ENCODE measurements at regions not wholly inside any gene's neighbourhood (a gene's known extent, or its start where the extent isn't known, plus 50 kb on each side); places are given as distances from the start of the nearest gene placed in this dataset.

GRCh38 chr2:136510244-136510643 lies 255.1 kb upstream of the THSD7B start:
- Histone ChIP-seq H3K9me3 (ENCODE audit: control insufficient read depth in 2 of 3, low read length in 3 of 3) (no peaks in the 10 kb centered on the region), H3K4me1 (ENCODE audit: control insufficient read depth in 2 of 2, insufficient read depth in 2 of 2, low read length in 2 of 2) (no peaks in the 10 kb centered on the region), H3K27ac (ENCODE audit: low read depth, low read length) (no peak overlapping the region), H3K4me3 (ENCODE audit: low read length) (no peak overlapping the region), H3K27me3 (ENCODE audit: control insufficient read depth in 2 of 2, insufficient read depth in 2 of 2, low read length in 2 of 2) (no peaks in the 10 kb centered on the region), H3K36me3 (ENCODE audit: control insufficient read depth in 2 of 3, insufficient read depth in 3 of 3, low read length in 3 of 3) (no peaks in the 10 kb centered on the region)
- Mint-ChIP-seq H3K4me3 (no peak overlapping the region), H3K9me3 (peaks cover 0 to 12% (median 0%) of the 10 kb centered on the region in 11 donors), H3K36me3 (no peaks in the 10 kb centered on the region), H3K4me1 (no peaks in the 10 kb centered on the region), H3K27me3 (peaks cover 4 to 23% (median 18%) of the 10 kb centered on the region in 5 donors), H3K27ac (no peak overlapping the region)
- DNase-seq (no peak), ATAC-seq (no peak)
- CTCF ChIA-PET = no interaction called here
- POLR2A ChIA-PET = no interaction called here
- intact Hi-C loops (cut with micrococcal nuclease) = no loop called here

GRCh38 chr2:136505462-136505861 lies 259.9 kb upstream of the THSD7B start:
- intact Hi-C loops (cut with micrococcal nuclease) = no loop called here
- Mint-ChIP-seq H3K4me1 (no peaks in the 10 kb centered on the region), H3K4me3 (no peak overlapping the region), H3K36me3 (no peaks in the 10 kb centered on the region), H3K27ac (no peak overlapping the region), H3K27me3 (peaks cover 2 to 15% (median 11%) of the 10 kb centered on the region in 5 donors), H3K9me3 (no peaks in the 10 kb centered on the region)
- ChIA-PET POLR2A (no interaction called here), CTCF (no interaction called here)
- Histone ChIP-seq H3K4me3 (ENCODE audit: low read length) (no peak overlapping the region), H3K9me3 (ENCODE audit: control insufficient read depth in 2 of 3, low read length in 3 of 3) (no peaks in the 10 kb centered on the region), H3K27ac (ENCODE audit: low read depth, low read length) (no peak overlapping the region), H3K27me3 (ENCODE audit: control insufficient read depth in 2 of 2, insufficient read depth in 2 of 2, low read length in 2 of 2) (no peaks in the 10 kb centered on the region), H3K36me3 (ENCODE audit: control insufficient read depth in 2 of 3, insufficient read depth in 3 of 3, low read length in 3 of 3) (no peaks in the 10 kb centered on the region), H3K4me1 (ENCODE audit: control insufficient read depth in 2 of 2, insufficient read depth in 2 of 2, low read length in 2 of 2) (no peaks in the 10 kb centered on the region)
- DNase-seq (no peak), ATAC-seq (no peak)

- no peaks in the 10 kb centered on the region for H3K4me1 Mint-ChIP-seq
- intact Hi-C loops (cut with micrococcal nuclease) = no loop called here
- Histone ChIP-seq H3K36me3 (ENCODE audit: control insufficient read depth in 2 of 3, insufficient read depth in 3 of 3, low read length in 3 of 3) (no peaks in the 10 kb centered on the region), H3K9me3 (ENCODE audit: control insufficient read depth in 2 of 3, low read length in 3 of 3) (no peaks in the 10 kb centered on the region), H3K27me3 (ENCODE audit: control insufficient read depth in 2 of 2, insufficient read depth in 2 of 2, low read length in 2 of 2) (no peaks in the 10 kb centered on the region), H3K4me3 (ENCODE audit: low read length) (no peak overlapping the region), H3K4me1 (ENCODE audit: control insufficient read depth in 2 of 2, insufficient read depth in 2 of 2, low read length in 2 of 2) (no peaks in the 10 kb centered on the region), H3K27ac (ENCODE audit: low read depth, low read length) (no peak overlapping the region)
- POLR2A ChIA-PET = no interaction called here
- CTCF ChIA-PET = no interaction called here
- H3K27me3 Mint-ChIP-seq = peaks cover 0 to 9% (median 0%) of the 10 kb centered on the region in 5 donors
- no peaks in the 10 kb centered on the region for H3K9me3 Mint-ChIP-seq
- ATAC-seq (no peak), DNase-seq (no peak)
- H3K27ac Mint-ChIP-seq = no peak overlapping the region
- H3K36me3 Mint-ChIP-seq = no peaks in the 10 kb centered on the region
- no peak overlapping the region for H3K4me3 Mint-ChIP-seq
Measured at GRCh38 chr2:136502660-136503059, 262.7 kb upstream of the THSD7B start.

- ChIA-PET CTCF (no interaction called here), POLR2A (no interaction called here)
- intact Hi-C loops (cut with micrococcal nuclease) = no loop called here
- no peaks in the 10 kb centered on the region for H3K36me3 ChIP-seq (ENCODE audit: control insufficient read depth in 2 of 3, insufficient read depth in 3 of 3, low read length in 3 of 3)
- no peak overlapping the region for H3K4me3 ChIP-seq (ENCODE audit: low read length)
- Mint-ChIP-seq H3K4me3 (no peak overlapping the region), H3K9me3 (peaks cover 0 to 15% (median 4%) of the 10 kb centered on the region in 11 donors), H3K27me3 (peaks cover 0 to 30% (median 16%) of the 10 kb centered on the region in 5 donors), H3K36me3 (no peaks in the 10 kb centered on the region), H3K4me1 (no peaks in the 10 kb centered on the region), H3K27ac (no peak overlapping the region)
- ATAC-seq (no peak), DNase-seq (no peak)
- H3K9me3 ChIP-seq (ENCODE audit: control insufficient read depth in 2 of 3, low read length in 3 of 3) = no peaks in the 10 kb centered on the region
- no peaks in the 10 kb centered on the region for H3K27me3 ChIP-seq (ENCODE audit: control insufficient read depth in 2 of 2, insufficient read depth in 2 of 2, low read length in 2 of 2)
- no peak overlapping the region for H3K27ac ChIP-seq (ENCODE audit: low read depth, low read length)
- H3K4me1 ChIP-seq (ENCODE audit: control insufficient read depth in 2 of 2, insufficient read depth in 2 of 2, low read length in 2 of 2) = no peaks in the 10 kb centered on the region
Measured at GRCh38 chr2:136497709-136498108, 267.6 kb upstream of the THSD7B start.

- CTCF ChIA-PET = no interaction called here
- no peak overlapping the region for H3K27ac Mint-ChIP-seq
Measured at GRCh38 chr2:136496966-136497365, 268.4 kb upstream of the THSD7B start.

GRCh38 chr2:136495636-136496035 lies 269.7 kb upstream of the THSD7B start:
- DNase-seq (no peak), ATAC-seq (no peak)
- no peaks in the 10 kb centered on the region for H3K36me3 ChIP-seq (ENCODE audit: control insufficient read depth in 2 of 3, insufficient read depth in 3 of 3, low read length in 3 of 3)
- H3K36me3 Mint-ChIP-seq = peaks cover 0 to 8% (median 0%) of the 10 kb centered on the region in 5 donors
- H3K27ac Mint-ChIP-seq = no peak overlapping the region
- H3K27me3 Mint-ChIP-seq = peaks cover 3 to 44% (median 27%) of the 10 kb centered on the region in 5 donors
- H3K9me3 ChIP-seq (ENCODE audit: control insufficient read depth in 2 of 3, low read length in 3 of 3) = no peaks in the 10 kb centered on the region
- ChIA-PET POLR2A (no interaction called here), CTCF (no interaction called here)
- no peaks in the 10 kb centered on the region for H3K4me1 Mint-ChIP-seq
- H3K4me3 ChIP-seq (ENCODE audit: low read length) = no peak overlapping the region
- no peak overlapping the region for H3K27ac ChIP-seq (ENCODE audit: low read depth, low read length)
- H3K4me3 Mint-ChIP-seq = no peak overlapping the region
- intact Hi-C loops (cut with micrococcal nuclease) = no loop called here
- peaks cover 0 to 35% (median 7%) of the 10 kb centered on the region in 11 donors for H3K9me3 Mint-ChIP-seq
- no peaks in the 10 kb centered on the region for H3K27me3 ChIP-seq (ENCODE audit: control insufficient read depth in 2 of 2, insufficient read depth in 2 of 2, low read length in 2 of 2)
- no peaks in the 10 kb centered on the region for H3K4me1 ChIP-seq (ENCODE audit: control insufficient read depth in 2 of 2, insufficient read depth in 2 of 2, low read length in 2 of 2)

More at GRCh38 chr2:136496966-136497365, 268.4 kb upstream of the THSD7B start:
- POLR2A ChIA-PET = no interaction called here
- Histone ChIP-seq H3K27me3 (ENCODE audit: control insufficient read depth in 2 of 2, insufficient read depth in 2 of 2, low read length in 2 of 2) (no peaks in the 10 kb centered on the region), H3K4me1 (ENCODE audit: control insufficient read depth in 2 of 2, insufficient read depth in 2 of 2, low read length in 2 of 2) (no peaks in the 10 kb centered on the region), H3K36me3 (ENCODE audit: control insufficient read depth in 2 of 3, insufficient read depth in 3 of 3, low read length in 3 of 3) (no peaks in the 10 kb centered on the region), H3K27ac (ENCODE audit: low read depth, low read length) (no peak overlapping the region), H3K4me3 (ENCODE audit: low read length) (no peak overlapping the region), H3K9me3 (ENCODE audit: control insufficient read depth in 2 of 3, low read length in 3 of 3) (no peaks in the 10 kb centered on the region)
- Mint-ChIP-seq H3K27me3 (peaks cover 0 to 30% (median 14%) of the 10 kb centered on the region in 5 donors), H3K9me3 (peaks cover 0 to 22% (median 4%) of the 10 kb centered on the region in 11 donors), H3K4me3 (no peak overlapping the region), H3K36me3 (peaks cover 0 to under 1% (median 0%) of the 10 kb centered on the region in 5 donors), H3K4me1 (no peaks in the 10 kb centered on the region)
- intact Hi-C loops (cut with micrococcal nuclease) = no loop called here
- ATAC-seq (no peak), DNase-seq (no peak)

GRCh38 chr2:136492901-136493300 lies 272.4 kb upstream of the THSD7B start:
- no peak for ATAC-seq
- no peak for DNase-seq

More at GRCh38 chr2:136492901-136493300, 272.4 kb upstream of the THSD7B start:
- Histone ChIP-seq H3K4me3 (ENCODE audit: low read length) (no peak overlapping the region), H3K27ac (ENCODE audit: low read depth, low read length) (no peak overlapping the region), H3K36me3 (ENCODE audit: control insufficient read depth in 2 of 3, insufficient read depth in 3 of 3, low read length in 3 of 3) (no peaks in the 10 kb centered on the region), H3K27me3 (ENCODE audit: control insufficient read depth in 2 of 2, insufficient read depth in 2 of 2, low read length in 2 of 2) (no peaks in the 10 kb centered on the region), H3K9me3 (ENCODE audit: control insufficient read depth in 2 of 3, low read length in 3 of 3) (no peaks in the 10 kb centered on the region), H3K4me1 (ENCODE audit: control insufficient read depth in 2 of 2, insufficient read depth in 2 of 2, low read length in 2 of 2) (no peaks in the 10 kb centered on the region)
- H3K4me3 Mint-ChIP-seq = no peak overlapping the region
- POLR2A ChIA-PET = no interaction called here
- peaks cover 0 to 51% (median 9%) of the 10 kb centered on the region in 11 donors for H3K9me3 Mint-ChIP-seq
- H3K27me3 Mint-ChIP-seq = peaks cover 3 to 44% (median 28%) of the 10 kb centered on the region in 5 donors
- CTCF ChIA-PET = interaction anchor here (0.8 kb wide), 1 partner anchor 426 kb away, joined by 5 read pairs; no protein-coding TSS in a partner anchor
- no peaks in the 10 kb centered on the region for H3K4me1 Mint-ChIP-seq
- intact Hi-C loops (cut with micrococcal nuclease) = no loop called here
- H3K27ac Mint-ChIP-seq = no peak overlapping the region
- H3K36me3 Mint-ChIP-seq = peaks cover 0 to 8% (median 0%) of the 10 kb centered on the region in 5 donors

Data from naive thymus-derived CD4-positive, alpha-beta T cell (primary cell).